CD14-positive monocyte (primary cell): ENCODE measurements at regions not wholly inside any gene's neighbourhood (a gene's known extent, or its start where the extent isn't known, plus 50 kb on each side); places are given as distances from the start of the nearest gene placed in this dataset.
A peak's percentile ranks its signal among the peaks of the same experiment; 100 is the strongest.

Source experiments
- DNase-seq, 3 donors: peaks; one replicate each; pipeline ENCODE4 v3.0.0-alpha.2; 2011 to 2022
- H2AFZ ChIP-seq: 2 replicates; pipeline ENCODE4 v1.6.0; 2012; ENCODE audit warnings: mild to moderate bottlenecking, low read depth, low read length, inconsistent platforms; ENCODE audit not compliant: insufficient read depth, poor library complexity, severe bottlenecking
- H3K27ac ChIP-seq, 2 donors: 1 replicate in 1 of 2; 2 replicates in 1 of 2; pipeline ENCODE4 v1.5.1; 2012 to 2013; ENCODE audit warnings: low read length in 2 of 2, control low read depth in 1 of 2, inconsistent platforms in 1 of 2, low read depth in 1 of 2, mild to moderate bottlenecking in 1 of 2
- H3K27me3 ChIP-seq, 2 donors: one replicate each; pipeline versions ENCODE4 v1.6.0 to v1.6.1; 2011 to 2013; ENCODE audit warnings: low read length in 2 of 2; ENCODE audit not compliant: control insufficient read depth in 2 of 2, insufficient read depth in 2 of 2
- H3K36me3 ChIP-seq, 2 donors: replicated peaks in 1 of 2; 1 replicate in 1 of 2; 2 replicates in 1 of 2; pipeline versions ENCODE4 v1.5.1 to v1.6.1; 2012 to 2013; ENCODE audit warnings: low read length in 2 of 2, control low read depth in 1 of 2, inconsistent platforms in 1 of 2, mild to moderate bottlenecking in 1 of 2; ENCODE audit not compliant: insufficient read depth in 2 of 2, control insufficient read depth in 1 of 2
- H3K4me1 ChIP-seq, 2 donors: 1 replicate in 1 of 2; 2 replicates in 1 of 2; pipeline versions ENCODE4 v1.5.1 to v1.6.1; 2012 to 2013; ENCODE audit warnings: low read length in 2 of 2, control low read depth in 1 of 2, inconsistent platforms in 1 of 2, mild to moderate bottlenecking in 1 of 2, moderate library complexity in 1 of 2; ENCODE audit not compliant: insufficient read depth in 2 of 2, control insufficient read depth in 1 of 2
- H3K4me2 ChIP-seq: replicated peaks from 2 replicates; pipeline ENCODE3; 2012; ENCODE audit warnings: low read length, moderate library complexity, mild to moderate bottlenecking; ENCODE audit not compliant: poor library complexity, severe bottlenecking; ENCODE audit errors: extremely low read depth
- H3K4me3 ChIP-seq, 3 experiments: fragments of 200-600 bp in 1 of 3; sonication (generic) in 1 of 3; replicated peaks in 1 of 3; 1 replicate in 2 of 3; 2 replicates in 1 of 3; pipeline ENCODE4 v1.5.1; 2011 to 2013; ENCODE audit warnings: low read length in 3 of 3, mild to moderate bottlenecking in 3 of 3, control low read depth in 2 of 3, low read depth in 2 of 3, inconsistent platforms in 1 of 3, moderate library complexity in 1 of 3
- H3K79me2 ChIP-seq: 2 replicates; pipeline ENCODE4 v1.6.0; 2012; ENCODE audit warnings: mild to moderate bottlenecking, control low read depth, inconsistent platforms, low read length, moderate library complexity; ENCODE audit not compliant: insufficient read depth
- H3K9ac ChIP-seq: 2 replicates; pipeline ENCODE4 v1.6.0; 2017; ENCODE audit warnings: low read length, mild to moderate bottlenecking; ENCODE audit not compliant: insufficient read depth, poor library complexity, severe bottlenecking
- H3K9me3 ChIP-seq, 2 donors: replicated peaks in 1 of 2; 1 replicate in 1 of 2; 2 replicates in 1 of 2; pipeline versions ENCODE4 v1.5.1 to v1.6.1; 2012 to 2013; ENCODE audit warnings: low read length in 2 of 2, control low read depth in 1 of 2; ENCODE audit not compliant: control insufficient read depth in 1 of 2, insufficient read depth in 1 of 2
- H4K20me1 ChIP-seq: 2 replicates; pipeline ENCODE4 v1.6.0; 2012; ENCODE audit warnings: mild to moderate bottlenecking, low read length, control low read depth, moderate library complexity; ENCODE audit not compliant: insufficient read depth
- H3K27ac Mint-ChIP-seq, 7 donors: one replicate each; pipeline ENCODE4 v1.8.0; 2020; ENCODE audit warnings: mild to moderate bottlenecking in 7 of 7, mixed read lengths in 7 of 7, moderate library complexity in 6 of 7, inconsistent platforms in 2 of 7
- H3K27me3 Mint-ChIP-seq, 3 donors: one replicate each; pipeline ENCODE4 v1.8.0; 2021 to 2022; ENCODE audit warnings: low read depth in 3 of 3, mild to moderate bottlenecking in 3 of 3, mixed read lengths in 3 of 3, moderate library complexity in 3 of 3, inconsistent platforms in 1 of 3
- H3K36me3 Mint-ChIP-seq, 2 donors: one replicate each; pipeline ENCODE4 v1.8.0; 2020; ENCODE audit warnings: mixed read lengths in 2 of 2, inconsistent platforms in 1 of 2, mild to moderate bottlenecking in 1 of 2
- H3K4me1 Mint-ChIP-seq: one replicate; pipeline ENCODE4 v1.8.0; 2020; ENCODE audit warnings: mild to moderate bottlenecking, mixed read lengths
- H3K4me3 Mint-ChIP-seq, 2 donors: one replicate each; pipeline ENCODE4 v1.8.0; 2020; ENCODE audit warnings: mild to moderate bottlenecking in 2 of 2, mixed read lengths in 2 of 2, moderate library complexity in 1 of 2
- H3K9me3 Mint-ChIP-seq, 7 donors: one replicate each; pipeline ENCODE4 v1.8.0; 2020 to 2022; ENCODE audit warnings: mixed read lengths in 7 of 7, mild to moderate bottlenecking in 6 of 7, moderate library complexity in 6 of 7, inconsistent platforms in 2 of 7
- WGBS: methylation state at CpG from one replicate; pipeline ENCODE4 v1.1.5; 2013; ENCODE audit warnings: missing lambda C conversion rate; ENCODE audit not compliant: insufficient coverage; 5-methylcytosine and 5-hydroxymethylcytosine counted together
- intact Hi-C, 2 donors: fragments of 100-400 bp; cut with micrococcal nuclease; formaldehyde crosslinking; loops; one replicate each; pipeline versions ENCODE4 v1.15.0 to v1.15.1; 2023
- TF ChIP-seq, protein P1 (sequence below): fragments of 200-600 bp; IDR thresholded peaks from one replicate; pipeline ENCODE4 v1.8.0; 2022; ENCODE audit warnings: antibody characterized with exemption, mild to moderate bottlenecking

DNA sequence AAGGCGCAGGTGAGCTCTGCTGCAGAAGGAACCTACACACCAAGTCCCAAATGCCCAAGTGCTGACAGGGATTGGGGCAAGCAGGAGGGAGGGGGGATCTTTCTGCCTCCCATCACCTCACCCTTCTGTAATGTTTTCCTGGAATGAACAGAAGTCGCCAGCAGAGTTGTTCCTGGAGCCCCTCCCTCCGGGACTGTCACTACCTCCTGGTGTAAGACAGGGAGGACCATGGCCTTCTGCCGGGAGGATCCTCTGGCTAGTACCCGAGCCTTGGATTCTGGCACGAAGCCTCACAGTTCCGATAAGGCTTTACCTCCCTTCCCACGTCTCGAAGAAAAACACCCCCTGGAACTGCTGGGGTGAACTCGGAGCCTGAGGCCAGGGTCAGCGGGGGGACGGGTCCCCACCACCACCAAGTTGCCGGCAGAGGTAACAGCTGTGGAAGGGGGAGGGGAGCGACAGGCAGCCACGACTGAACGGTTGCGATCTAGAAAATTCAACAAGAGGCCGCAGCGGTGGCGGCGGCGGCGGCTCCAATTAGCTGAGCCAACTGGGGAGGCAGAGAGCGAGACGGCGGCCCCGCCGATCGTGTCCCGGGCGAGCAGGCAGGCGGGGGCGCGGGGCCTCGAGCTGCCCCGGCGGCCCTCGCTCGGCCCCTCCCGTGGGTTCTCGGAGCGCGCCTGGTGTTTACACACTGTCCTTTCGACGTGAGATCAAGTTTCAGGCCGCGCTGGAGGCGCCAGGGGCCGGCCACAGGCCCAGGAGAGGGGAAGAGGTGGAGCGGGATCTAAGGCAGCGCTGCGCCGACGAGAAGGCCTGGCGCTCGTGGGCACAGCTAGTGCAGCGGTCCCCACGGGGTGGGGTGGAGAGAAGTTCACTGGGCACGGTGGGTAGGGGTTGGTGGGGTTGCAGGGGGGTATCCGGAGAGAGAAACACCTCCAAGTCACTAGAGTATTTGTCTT lies 53.7 kb upstream of the BCOR start:
- no peak overlapping the region for H3K4me3 ChIP-seq

DNA sequence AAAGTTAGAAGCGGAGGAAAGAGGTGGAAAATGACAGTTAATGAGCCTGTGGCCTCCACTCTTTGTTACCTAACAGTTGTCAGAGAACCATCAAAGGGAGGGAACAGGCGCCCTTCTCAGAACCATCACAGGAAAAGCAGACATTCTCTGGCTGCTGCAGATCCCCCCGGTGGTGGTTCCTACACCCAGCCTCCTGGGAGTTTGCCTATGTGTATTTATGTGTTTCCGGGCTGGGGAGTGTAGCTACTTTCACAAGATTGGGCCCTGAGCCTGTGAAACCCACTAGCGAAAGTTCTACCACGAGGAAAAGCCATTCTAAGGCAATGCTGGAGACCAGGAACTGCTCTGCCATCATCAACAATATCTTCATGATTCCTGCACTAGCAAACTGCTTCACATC lies 52.7 kb upstream of the BCOR start:
- Mint-ChIP-seq H3K4me1 (peaks cover 54% of the 10 kb centered on the region), H3K36me3 (no peaks in the 10 kb centered on the region), H3K4me3 (no peak overlapping the region), H3K9me3 (peaks cover 0 to 29% (median 9%) of the 10 kb centered on the region in 7 donors), H3K27me3 (peaks cover 6 to 78% (median 18%) of the 10 kb centered on the region in 3 donors), H3K27ac (no peak overlapping the region)
- no peak for DNase-seq
- no peak overlapping the region for H3K4me2 ChIP-seq
- H3K9ac ChIP-seq, result no peak overlapping the region
- no peaks in the 10 kb centered on the region for H3K79me2 ChIP-seq
- H3K4me1 ChIP-seq, result peaks cover 75 to 96% of the 10 kb centered on the region in 2 donors
- TF ChIP-seq, protein P1, sequence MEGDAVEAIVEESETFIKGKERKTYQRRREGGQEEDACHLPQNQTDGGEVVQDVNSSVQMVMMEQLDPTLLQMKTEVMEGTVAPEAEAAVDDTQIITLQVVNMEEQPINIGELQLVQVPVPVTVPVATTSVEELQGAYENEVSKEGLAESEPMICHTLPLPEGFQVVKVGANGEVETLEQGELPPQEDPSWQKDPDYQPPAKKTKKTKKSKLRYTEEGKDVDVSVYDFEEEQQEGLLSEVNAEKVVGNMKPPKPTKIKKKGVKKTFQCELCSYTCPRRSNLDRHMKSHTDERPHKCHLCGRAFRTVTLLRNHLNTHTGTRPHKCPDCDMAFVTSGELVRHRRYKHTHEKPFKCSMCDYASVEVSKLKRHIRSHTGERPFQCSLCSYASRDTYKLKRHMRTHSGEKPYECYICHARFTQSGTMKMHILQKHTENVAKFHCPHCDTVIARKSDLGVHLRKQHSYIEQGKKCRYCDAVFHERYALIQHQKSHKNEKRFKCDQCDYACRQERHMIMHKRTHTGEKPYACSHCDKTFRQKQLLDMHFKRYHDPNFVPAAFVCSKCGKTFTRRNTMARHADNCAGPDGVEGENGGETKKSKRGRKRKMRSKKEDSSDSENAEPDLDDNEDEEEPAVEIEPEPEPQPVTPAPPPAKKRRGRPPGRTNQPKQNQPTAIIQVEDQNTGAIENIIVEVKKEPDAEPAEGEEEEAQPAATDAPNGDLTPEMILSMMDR, result no peak
- no peak overlapping the region for H3K27ac ChIP-seq
- no peak overlapping the region for H2AFZ ChIP-seq
- H4K20me1 ChIP-seq, result no peaks in the 10 kb centered on the region
- H3K36me3 ChIP-seq, result no peaks in the 10 kb centered on the region
- no peak overlapping the region for H3K4me3 ChIP-seq
- no peaks in the 10 kb centered on the region for H3K9me3 ChIP-seq
- intact Hi-C loops, result no loop called here
- peaks cover 2 to 10% of the 10 kb centered on the region in 2 donors for H3K27me3 ChIP-seq
- no CpG with 5 or more reads among the region's 6 CpGs for WGBS

More for the DNA sequence above, 53.7 kb upstream of the BCOR start:
- no peaks in the 10 kb centered on the region for H3K36me3 ChIP-seq
- 85% methylated on average over 14 of the region's 60 CpGs for WGBS
- H3K27ac ChIP-seq, result no peak overlapping the region
- H3K4me2 ChIP-seq, result peak overlapping the region; percentile 80
- Mint-ChIP-seq H3K27me3 (peaks cover 3 to 80% (median 14%) of the 10 kb centered on the region in 3 donors), H3K36me3 (no peaks in the 10 kb centered on the region), H3K27ac (no peak overlapping the region), H3K4me1 (peaks cover 53% of the 10 kb centered on the region), H3K4me3 (no peak overlapping the region), H3K9me3 (peaks cover 0 to 28% (median 9%) of the 10 kb centered on the region in 7 donors)
- no peak overlapping the region for H2AFZ ChIP-seq
- TF ChIP-seq, protein P1, result no peak
- H3K27me3 ChIP-seq, result peaks cover 2 to 7% of the 10 kb centered on the region in 2 donors
- no peak overlapping the region for H3K9ac ChIP-seq
- H3K4me1 ChIP-seq, result peaks cover 75 to 96% of the 10 kb centered on the region in 2 donors
- no peak for DNase-seq
- no peaks in the 10 kb centered on the region for H3K9me3 ChIP-seq
- H4K20me1 ChIP-seq, result no peaks in the 10 kb centered on the region
- no peaks in the 10 kb centered on the region for H3K79me2 ChIP-seq
- intact Hi-C loops, result no loop called here
